HG03575 (cell line): ENCODE measurements at regions not wholly inside any gene's neighbourhood (a gene's known extent, or its start where the extent isn't known, plus 50 kb on each side); places are given as distances from the start of the nearest gene placed in this dataset.

ENCODE experiments used
- ATAC-seq: cut with Tn5 transposase; IDR thresholded peaks from one replicate; pipeline ENCODE4 v1.9.1; 2021; ENCODE audit not compliant: unreplicated experiment, insufficient number of reproducible peaks, low FRiP score; ENCODE audit errors: extremely low read depth

DNA sequence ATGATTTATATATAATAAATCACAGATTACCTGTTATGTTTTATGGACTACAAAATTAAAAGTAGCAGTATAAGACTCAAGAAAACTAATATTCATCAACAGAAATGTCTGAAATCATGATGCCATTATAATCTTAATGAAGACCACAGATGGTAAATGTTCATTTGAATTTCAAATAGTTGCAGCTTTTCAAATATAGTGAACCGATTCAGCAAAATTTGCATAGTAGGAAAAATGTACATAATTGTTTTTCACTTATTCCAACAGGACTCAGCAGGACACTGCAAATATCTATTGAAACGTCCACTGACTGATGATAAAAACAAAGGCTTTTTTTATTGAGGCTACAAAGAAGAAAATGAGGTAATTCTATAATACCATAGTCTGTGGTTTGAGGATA is 51.2 kb upstream of the LSM8 start:
- ATAC-seq: no peak
